Trophoblast cell (in vitro differentiated cells and primary cell): ENCODE measurements at regions not wholly inside any gene's neighbourhood (a gene's known extent, or its start where the extent isn't known, plus 50 kb on each side); places are given as distances from the start of the nearest gene placed in this dataset.

ENCODE experiments used
- DNase-seq, 2 donors: peaks; one replicate each; pipeline ENCODE4 v3.0.0-alpha.2; 2016
- H2AFZ ChIP-seq: 2 replicates; pipeline ENCODE4 v1.6.1; 2013; ENCODE audit warnings: low read length, moderate library complexity, mild to moderate bottlenecking; ENCODE audit not compliant: insufficient read depth, poor library complexity
- H2AK5ac ChIP-seq: 2 replicates; pipeline ENCODE4 v1.6.1; 2013; ENCODE audit warnings: mild to moderate bottlenecking, low read length
- H2BK120ac ChIP-seq: 2 replicates; pipeline ENCODE4 v1.6.1; 2013; ENCODE audit warnings: low read length, mild to moderate bottlenecking, moderate library complexity; ENCODE audit not compliant: insufficient read depth, poor library complexity
- H2BK12ac ChIP-seq: 2 replicates; pipeline ENCODE4 v1.6.1; 2013; ENCODE audit warnings: mild to moderate bottlenecking, low read length, moderate library complexity
- H2BK5ac ChIP-seq: 2 replicates; pipeline ENCODE4 v1.6.1; 2013; ENCODE audit warnings: low read length, low read depth, moderate library complexity, mild to moderate bottlenecking; ENCODE audit not compliant: poor library complexity
- H3K14ac ChIP-seq: 2 replicates; pipeline ENCODE4 v1.6.1; 2013; ENCODE audit warnings: mild to moderate bottlenecking, low read length
- H3K18ac ChIP-seq: 2 replicates; pipeline ENCODE4 v1.6.1; 2013; ENCODE audit warnings: mild to moderate bottlenecking, low read length
- H3K23ac ChIP-seq: 2 replicates; pipeline ENCODE4 v1.6.1; 2013; ENCODE audit warnings: low read length
- H3K27ac ChIP-seq: 2 replicates; pipeline ENCODE4 v1.5.1; 2013; ENCODE audit warnings: low read depth, mild to moderate bottlenecking, inconsistent platforms, low read length, moderate library complexity
- H3K27me3 ChIP-seq: 2 replicates; pipeline ENCODE4 v1.6.1; 2013; ENCODE audit warnings: inconsistent platforms, mild to moderate bottlenecking, low read length, moderate library complexity; ENCODE audit not compliant: insufficient read depth
- H3K36me3 ChIP-seq, 2 experiments: 1 replicate in 1 of 2; 2 replicates in 1 of 2; pipeline ENCODE4 v1.6.1; 2013; ENCODE audit warnings: low read length in 2 of 2, mild to moderate bottlenecking in 2 of 2, moderate library complexity in 1 of 2; ENCODE audit not compliant: insufficient read depth in 2 of 2, control insufficient read depth in 1 of 2
- H3K4ac ChIP-seq: 2 replicates; pipeline ENCODE4 v1.6.1; 2013; ENCODE audit warnings: low read depth, mild to moderate bottlenecking, low read length, moderate library complexity
- H3K4me1 ChIP-seq, 2 experiments: 1 replicate in 1 of 2; 2 replicates in 1 of 2; pipeline ENCODE4 v1.6.1; 2013; ENCODE audit warnings: low read length in 2 of 2, mild to moderate bottlenecking in 2 of 2, moderate library complexity in 1 of 2; ENCODE audit not compliant: insufficient read depth in 2 of 2, control insufficient read depth in 1 of 2
- H3K4me2 ChIP-seq: 2 replicates; pipeline ENCODE4 v1.6.1; 2013; ENCODE audit warnings: inconsistent platforms, mild to moderate bottlenecking, low read length, moderate library complexity
- H3K4me3 ChIP-seq: 2 replicates; pipeline ENCODE4 v1.5.1; 2013; ENCODE audit warnings: mild to moderate bottlenecking, low read depth, low read length, inconsistent platforms
- H3K79me1 ChIP-seq: one replicate; pipeline ENCODE4 v1.6.1; 2013; ENCODE audit warnings: low read length
- H3K79me2 ChIP-seq: 2 replicates; pipeline ENCODE4 v1.6.1; 2013; ENCODE audit warnings: low read length, mild to moderate bottlenecking; ENCODE audit not compliant: control insufficient read depth, insufficient read depth, poor library complexity
- H3K9ac ChIP-seq: 2 replicates; pipeline ENCODE4 v1.6.1; 2013; ENCODE audit warnings: mild to moderate bottlenecking, low read length
- H3K9me3 ChIP-seq: 2 replicates; pipeline ENCODE4 v1.6.1; 2013; ENCODE audit warnings: low read depth, mild to moderate bottlenecking, control low read depth, inconsistent platforms, low read length; ENCODE audit not compliant: insufficient read depth
- H4K12ac ChIP-seq: 2 replicates; pipeline ENCODE4 v1.6.1; 2013; ENCODE audit warnings: low read depth, mild to moderate bottlenecking, low read length, moderate library complexity
- H4K8ac ChIP-seq: 2 replicates; pipeline ENCODE4 v1.6.1; 2013; ENCODE audit warnings: low read depth, mild to moderate bottlenecking, low read length, moderate library complexity
- H4K91ac ChIP-seq: one replicate; pipeline ENCODE4 v1.6.1; 2013; ENCODE audit warnings: low read depth, mild to moderate bottlenecking, low read length, moderate library complexity
- WGBS: extraction: QIAGEN DNeasy Blood & Tissue Kit; methylation state at CpG from one replicate; pipeline ENCODE4 v1.1.7; 2013; ENCODE audit warnings: missing lambda C conversion rate; ENCODE audit not compliant: insufficient read length, insufficient coverage; ENCODE audit errors: extremely low coverage; 5-methylcytosine and 5-hydroxymethylcytosine counted together

DNA sequence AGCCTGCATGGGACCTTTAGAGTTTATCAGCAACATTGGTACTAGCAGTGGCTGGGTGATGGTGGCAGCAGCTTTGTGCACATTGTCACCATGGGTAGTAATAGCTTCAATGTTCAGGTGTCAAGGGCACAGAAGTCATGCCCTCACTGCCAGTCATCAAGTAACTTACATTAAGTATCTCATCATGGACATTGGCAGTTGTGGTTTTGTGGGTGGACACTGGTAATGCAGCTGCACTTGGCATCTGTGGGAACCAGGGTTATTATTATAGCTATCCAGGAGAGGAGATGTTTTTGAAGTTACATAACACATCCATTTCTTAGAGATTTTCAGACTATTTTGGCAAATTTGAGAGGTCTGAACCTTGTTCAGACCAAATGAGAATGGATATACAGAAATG is 243.2 kb upstream of the NOCT start:
- no peak overlapping the region for H3K9ac ChIP-seq
- H3K18ac ChIP-seq: no peak overlapping the region
- no peak overlapping the region for H2BK12ac ChIP-seq
- H3K27ac ChIP-seq: no peak overlapping the region
- H2AK5ac ChIP-seq: no peak overlapping the region
- H3K9me3 ChIP-seq: no peaks in the 10 kb centered on the region
- no peaks in the 10 kb centered on the region for H3K36me3 ChIP-seq
- H4K91ac ChIP-seq: no peak overlapping the region
- no peak overlapping the region for H4K12ac ChIP-seq
- H3K23ac ChIP-seq: no peak overlapping the region
- no peak overlapping the region for H3K4me2 ChIP-seq
- no peak for DNase-seq
- no peaks in the 10 kb centered on the region for H3K79me2 ChIP-seq
- H3K14ac ChIP-seq: no peak overlapping the region
- H3K27me3 ChIP-seq: no peaks in the 10 kb centered on the region
- H2BK5ac ChIP-seq: no peak overlapping the region
- no peak overlapping the region for H2BK120ac ChIP-seq
- H3K4me1 ChIP-seq: peaks cover 2 to 4% of the 10 kb centered on the region in 2 experiments
- H3K4ac ChIP-seq: no peak overlapping the region
- peaks cover 2% of the 10 kb centered on the region for H3K79me1 ChIP-seq
- H4K8ac ChIP-seq: no peak overlapping the region
- H2AFZ ChIP-seq: no peak overlapping the region
- H3K4me3 ChIP-seq: no peak overlapping the region

DNA sequence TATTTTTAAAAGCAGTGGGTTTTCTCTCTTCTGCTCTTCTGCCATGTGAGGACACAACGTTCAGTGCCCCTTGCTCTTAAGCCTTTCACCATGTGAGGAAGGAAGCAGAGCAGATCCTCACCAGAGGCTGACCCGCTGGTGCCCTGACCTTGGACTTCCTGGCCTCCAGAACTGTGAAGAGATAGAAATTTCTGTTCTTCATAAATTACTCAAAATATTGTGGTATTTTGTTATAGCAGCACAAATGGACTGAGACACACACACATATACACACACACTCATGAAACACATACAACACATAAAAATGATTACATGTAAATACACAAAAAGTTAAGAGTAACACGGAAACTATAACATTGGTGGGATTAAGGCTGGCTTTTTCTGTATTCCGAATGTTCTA is 244.8 kb upstream of the NOCT start:
- no CpG with 5 or more reads among the region's 4 CpGs for WGBS

DNA sequence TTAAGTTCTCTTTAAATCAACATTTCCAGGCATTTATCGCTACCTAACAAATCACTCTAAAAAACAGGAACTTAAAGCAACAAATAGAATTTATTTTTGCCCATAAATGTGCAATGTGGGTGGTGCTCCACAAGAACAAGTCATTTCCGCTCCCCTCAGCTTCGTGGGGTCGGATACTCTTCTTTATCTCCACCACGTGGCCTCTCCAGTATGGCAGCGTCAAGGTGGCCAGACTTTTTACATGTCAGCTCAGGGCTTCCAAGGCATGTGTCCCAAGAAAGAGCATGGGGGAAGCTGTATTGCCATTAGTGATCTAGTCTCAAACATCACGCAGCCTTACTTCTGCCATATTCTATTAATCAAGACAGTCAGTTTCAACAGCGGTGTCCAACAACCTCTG is 249.2 kb upstream of the NOCT start:
- Histone ChIP-seq H4K91ac (no peak overlapping the region), H3K27ac (no peak overlapping the region), H2BK12ac (no peak overlapping the region), H3K18ac (no peak overlapping the region), H4K8ac (no peak overlapping the region), H4K12ac (no peak overlapping the region), H3K79me2 (no peaks in the 10 kb centered on the region), H3K9ac (no peak overlapping the region), H3K27me3 (no peaks in the 10 kb centered on the region), H3K4me1 (no peaks in the 10 kb centered on the region), H3K4me3 (no peak overlapping the region), H2AFZ (no peak overlapping the region), H3K4me2 (no peak overlapping the region), H2AK5ac (no peak overlapping the region), H2BK120ac (no peak overlapping the region), H3K23ac (no peak overlapping the region), H3K36me3 (no peaks in the 10 kb centered on the region), H3K9me3 (peaks cover 2% of the 10 kb centered on the region), H3K14ac (no peak overlapping the region), H2BK5ac (no peak overlapping the region), H3K79me1 (no peaks in the 10 kb centered on the region), H3K4ac (no peak overlapping the region)
- no CpG with 5 or more reads among the region's 8 CpGs for WGBS
- DNase-seq: no peak

More for the DNA sequence above, 244.8 kb upstream of the NOCT start:
- Histone ChIP-seq H2AFZ (no peak overlapping the region), H3K27ac (no peak overlapping the region), H2BK5ac (no peak overlapping the region), H3K14ac (no peak overlapping the region), H2AK5ac (no peak overlapping the region), H3K4ac (no peak overlapping the region), H3K9me3 (no peaks in the 10 kb centered on the region), H3K36me3 (no peaks in the 10 kb centered on the region), H3K27me3 (no peaks in the 10 kb centered on the region), H3K4me1 (peaks cover 2 to 4% of the 10 kb centered on the region in 2 experiments), H3K18ac (no peak overlapping the region), H3K79me2 (no peaks in the 10 kb centered on the region), H4K8ac (no peak overlapping the region), H4K12ac (no peak overlapping the region), H3K23ac (no peak overlapping the region), H3K79me1 (peaks cover 2% of the 10 kb centered on the region), H3K9ac (no peak overlapping the region), H2BK120ac (no peak overlapping the region), H2BK12ac (no peak overlapping the region), H4K91ac (no peak overlapping the region), H3K4me2 (no peak overlapping the region), H3K4me3 (no peak overlapping the region)
- DNase-seq: no peak

DNA sequence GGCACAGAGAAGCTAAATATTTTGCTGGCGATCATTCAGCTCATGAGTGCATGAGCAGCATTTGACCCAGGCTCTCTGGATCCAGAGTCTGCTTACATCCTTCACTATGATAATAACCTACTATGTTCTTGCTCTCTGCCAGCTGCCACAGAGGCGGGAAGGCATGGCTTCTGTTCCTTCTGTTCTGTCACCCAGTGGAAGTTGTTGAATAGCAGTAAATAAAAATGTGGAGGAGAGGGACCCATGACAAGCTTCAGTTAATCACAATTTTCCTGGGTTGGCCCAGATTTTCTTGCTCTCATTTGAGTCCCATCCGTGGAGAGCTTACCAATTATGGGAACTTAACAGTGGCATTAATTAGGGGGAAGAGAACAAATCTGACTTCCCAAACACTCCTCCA is 250.1 kb upstream of the NOCT start:
- no peak overlapping the region for H3K27ac ChIP-seq
- H3K4ac ChIP-seq: no peak overlapping the region
- H4K12ac ChIP-seq: no peak overlapping the region
- H3K79me2 ChIP-seq: no peaks in the 10 kb centered on the region
- no peak overlapping the region for H2BK120ac ChIP-seq
- H3K4me2 ChIP-seq: no peak overlapping the region
- no peak overlapping the region for H2AFZ ChIP-seq
- no peaks in the 10 kb centered on the region for H3K36me3 ChIP-seq
- H3K4me1 ChIP-seq: no peaks in the 10 kb centered on the region
- H2AK5ac ChIP-seq: no peak overlapping the region
- no peak overlapping the region for H2BK5ac ChIP-seq
- DNase-seq: no peak
- no peak overlapping the region for H4K91ac ChIP-seq
- no peak overlapping the region for H3K14ac ChIP-seq
- H3K27me3 ChIP-seq: no peaks in the 10 kb centered on the region
- no CpG with 5 or more reads among the region's 3 CpGs for WGBS
- no peak overlapping the region for H4K8ac ChIP-seq
- H3K9me3 ChIP-seq: peaks cover 2% of the 10 kb centered on the region
- H3K23ac ChIP-seq: no peak overlapping the region
- H3K79me1 ChIP-seq: no peaks in the 10 kb centered on the region
- H3K9ac ChIP-seq: no peak overlapping the region
- H2BK12ac ChIP-seq: no peak overlapping the region
- H3K18ac ChIP-seq: no peak overlapping the region
- H3K4me3 ChIP-seq: no peak overlapping the region
